Activated T-cell treated with anti-CD3 and anti-CD28 coated beads for 4 hours (primary cell): ENCODE measurements at regions not wholly inside any gene's neighbourhood (a gene's known extent, or its start where the extent isn't known, plus 50 kb on each side); places are given as distances from the start of the nearest gene placed in this dataset.

Source experiments
- DNase-seq: peaks from one replicate; pipeline ENCODE4 v3.0.0-alpha.2; 2020

DNA sequence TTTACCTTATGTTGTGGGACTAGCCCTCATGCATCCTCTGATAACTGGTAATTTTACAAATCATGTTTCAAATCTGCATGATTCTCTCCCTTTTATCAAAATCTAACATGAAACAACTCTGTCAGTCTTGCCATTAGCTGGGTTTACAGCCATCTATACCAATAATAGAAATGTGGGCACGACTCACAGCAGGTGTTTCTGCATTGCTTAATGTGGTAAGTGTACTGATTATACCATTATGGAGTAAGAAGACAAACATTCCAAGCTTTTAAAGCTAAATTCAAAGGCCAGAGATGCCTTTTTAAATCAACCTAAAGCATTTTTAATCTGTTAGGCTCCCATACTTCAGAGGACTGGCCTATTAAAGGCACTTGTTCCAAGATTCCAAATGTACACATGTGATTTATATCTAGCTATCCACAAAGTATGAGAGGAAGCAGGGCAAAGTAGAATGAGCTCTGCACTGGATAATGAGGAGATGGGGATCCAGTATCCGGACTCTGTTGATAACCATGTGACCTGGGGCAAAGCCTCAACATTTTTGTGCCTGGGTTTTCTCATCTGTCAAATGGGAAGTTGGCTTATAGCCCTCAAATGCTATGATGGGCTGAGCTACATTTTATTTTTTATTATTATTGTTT is 52.3 kb upstream of the FUT8 start:
- no peak for DNase-seq

DNA sequence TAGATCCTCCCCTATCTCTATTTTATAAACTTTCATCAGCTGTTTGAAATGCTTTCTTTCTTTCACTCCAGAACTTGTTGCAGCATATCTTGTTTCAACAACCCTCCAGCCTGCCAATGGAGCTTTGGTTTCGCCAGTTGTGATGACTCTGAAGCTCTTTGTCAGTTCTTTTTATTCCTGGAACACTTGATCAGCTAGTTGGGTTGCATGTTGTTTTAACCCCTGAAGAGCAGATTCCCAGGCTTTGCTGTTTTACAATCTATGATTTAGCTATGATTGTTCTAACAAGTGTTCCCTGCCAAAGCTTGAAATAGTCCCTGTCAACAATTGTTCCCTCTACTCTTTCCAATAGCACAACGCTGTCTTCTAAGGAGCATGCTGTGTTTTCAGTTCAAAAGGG is 50.6 kb upstream of the FUT8 start:
- DNase-seq, result no peak
